Naive thymus-derived CD8-positive, alpha-beta T cell (primary cell): ENCODE measurements at regions not wholly inside any gene's neighbourhood (a gene's known extent, or its start where the extent isn't known, plus 50 kb on each side); places are given as distances from the start of the nearest gene placed in this dataset.

Source experiments
- ATAC-seq, 2 donors: fragments of 150-1000 bp; cut with Tn5 transposase in 1 of 2; sonication (Bioruptor Pico), chemical (Tn5 transposase) in 1 of 2; 1 replicate in 1 of 2; 2 replicates in 1 of 2; pipeline ENCODE4 v1.10.0; 2021; ENCODE audit warnings: mild to moderate bottlenecking in 2 of 2, moderate library complexity in 2 of 2
- POLR2A ChIA-PET: fragments of 350-600 bp; sonication (Branson Sonifier 250); formaldehyde crosslinking; loops from one replicate; lab custom pipeline; 2021; ENCODE audit warnings: antibody characterized with exemption; lab: Charles Lee
- DNase-seq, 10 donors: peaks; one replicate each; pipeline versions ENCODE4 v3.0.0 to v3.0.0-alpha.2; 2020 to 2022
- H3K27ac Mint-ChIP-seq, 10 donors: one replicate each; pipeline ENCODE4 v1.8.0; 2020 to 2022; ENCODE audit warnings: mild to moderate bottlenecking in 10 of 10, mixed read lengths in 10 of 10, moderate library complexity in 4 of 10, inconsistent platforms in 1 of 10
- H3K27me3 Mint-ChIP-seq, 5 donors: one replicate each; pipeline ENCODE4 v1.8.0; 2021 to 2022; ENCODE audit warnings: mixed read lengths in 5 of 5
- H3K36me3 Mint-ChIP-seq, 3 donors: one replicate each; pipeline ENCODE4 v1.8.0; 2020 to 2022; ENCODE audit warnings: mixed read lengths in 3 of 3, mild to moderate bottlenecking in 2 of 3, inconsistent platforms in 1 of 3
- H3K4me1 Mint-ChIP-seq, 4 donors: one replicate each; pipeline ENCODE4 v1.8.0; 2021 to 2022; ENCODE audit warnings: mixed read lengths in 4 of 4
- H3K4me3 Mint-ChIP-seq, 10 donors: one replicate each; pipeline ENCODE4 v1.8.0; 2020 to 2022; ENCODE audit warnings: mild to moderate bottlenecking in 10 of 10, mixed read lengths in 10 of 10, moderate library complexity in 6 of 10, inconsistent platforms in 1 of 10
- H3K9me3 Mint-ChIP-seq, 9 donors: one replicate each; pipeline ENCODE4 v1.8.0; 2020 to 2022; ENCODE audit warnings: mixed read lengths in 9 of 9, mild to moderate bottlenecking in 3 of 9, inconsistent platforms in 1 of 9, moderate library complexity in 1 of 9

- no peak for DNase-seq
- no peaks in the 10 kb centered on the region for H3K36me3 Mint-ChIP-seq
- H3K4me1 Mint-ChIP-seq, result no peaks in the 10 kb centered on the region
- H3K27ac Mint-ChIP-seq, result no peak overlapping the region
- POLR2A ChIA-PET, result no interaction called here
- no peak overlapping the region for H3K4me3 Mint-ChIP-seq
- peaks cover 0 to 22% (median 4%) of the 10 kb centered on the region in 9 donors for H3K9me3 Mint-ChIP-seq
- H3K27me3 Mint-ChIP-seq, result peaks cover 1 to 33% (median 11%) of the 10 kb centered on the region in 5 donors
- no peak for ATAC-seq
Observed at GRCh38 chr2:153156743-153157142, 321.8 kb downstream of the RPRM start.

GRCh38 chr2:153152036-153152435, 326.5 kb downstream of the RPRM start:
- DNase-seq, result no peak
- Mint-ChIP-seq H3K36me3 (no peaks in the 10 kb centered on the region), H3K4me1 (no peaks in the 10 kb centered on the region), H3K27ac (no peak overlapping the region), H3K4me3 (no peak overlapping the region), H3K27me3 (peaks cover 1 to 40% (median 9%) of the 10 kb centered on the region in 5 donors), H3K9me3 (peaks cover 0 to 22% (median 4%) of the 10 kb centered on the region in 9 donors)
- POLR2A ChIA-PET, result no interaction called here
- no peak for ATAC-seq

- peaks cover 0 to 4% (median 0%) of the 10 kb centered on the region in 9 donors for H3K9me3 Mint-ChIP-seq
- DNase-seq (no peak), ATAC-seq (no peak)
- no peaks in the 10 kb centered on the region for H3K36me3 Mint-ChIP-seq
- no peaks in the 10 kb centered on the region for H3K4me1 Mint-ChIP-seq
- POLR2A ChIA-PET, result no interaction called here
- H3K27ac Mint-ChIP-seq, result no peak overlapping the region
- H3K27me3 Mint-ChIP-seq, result peaks cover 0 to 10% (median 0%) of the 10 kb centered on the region in 5 donors
- H3K4me3 Mint-ChIP-seq, result no peak overlapping the region
Observed at GRCh38 chr2:153145470-153145978, 333.0 kb downstream of the RPRM start.

- H3K9me3 Mint-ChIP-seq, result peaks cover 0 to 4% (median 0%) of the 10 kb centered on the region in 9 donors
- ATAC-seq, result no peak
- POLR2A ChIA-PET, result no interaction called here
- H3K27me3 Mint-ChIP-seq, result peaks cover 0 to 10% (median 0%) of the 10 kb centered on the region in 5 donors
- no peak overlapping the region for H3K4me3 Mint-ChIP-seq
- H3K36me3 Mint-ChIP-seq, result no peaks in the 10 kb centered on the region
- H3K27ac Mint-ChIP-seq, result no peak overlapping the region
- DNase-seq, result no peak
- no peaks in the 10 kb centered on the region for H3K4me1 Mint-ChIP-seq
Observed at GRCh38 chr2:153143540-153143939, 335.0 kb downstream of the RPRM start.

GRCh38 chr2:153140498-153140897, 338.1 kb downstream of the RPRM start:
- H3K4me1 Mint-ChIP-seq, result no peaks in the 10 kb centered on the region
- H3K4me3 Mint-ChIP-seq, result no peak overlapping the region
- POLR2A ChIA-PET, result no interaction called here
- H3K36me3 Mint-ChIP-seq, result no peaks in the 10 kb centered on the region
- no peak for DNase-seq
- H3K27ac Mint-ChIP-seq, result no peak overlapping the region
- no peak for ATAC-seq
- peaks cover 0 to 9% (median 0%) of the 10 kb centered on the region in 5 donors for H3K27me3 Mint-ChIP-seq
- H3K9me3 Mint-ChIP-seq, result no peaks in the 10 kb centered on the region

GRCh38 chr2:153138651-153139375, 339.7 kb downstream of the RPRM start:
- no peak overlapping the region for H3K27ac Mint-ChIP-seq
- no peak overlapping the region for H3K4me3 Mint-ChIP-seq
- ATAC-seq (no peak), DNase-seq (no peak)
- POLR2A ChIA-PET, result no interaction called here
- peaks cover 0 to 9% (median 0%) of the 10 kb centered on the region in 5 donors for H3K27me3 Mint-ChIP-seq
- no peaks in the 10 kb centered on the region for H3K4me1 Mint-ChIP-seq
- H3K9me3 Mint-ChIP-seq, result no peaks in the 10 kb centered on the region
- no peaks in the 10 kb centered on the region for H3K36me3 Mint-ChIP-seq

- Mint-ChIP-seq H3K4me3 (no peak overlapping the region), H3K27me3 (peaks cover 0 to 4% (median 0%) of the 10 kb centered on the region in 5 donors), H3K4me1 (no peaks in the 10 kb centered on the region), H3K36me3 (no peaks in the 10 kb centered on the region), H3K9me3 (no peaks in the 10 kb centered on the region), H3K27ac (no peak overlapping the region)
- DNase-seq, result no peak
- POLR2A ChIA-PET, result no interaction called here
- ATAC-seq, result no peak
Observed at GRCh38 chr2:153136216-153136615, 342.3 kb downstream of the RPRM start.

- no peak overlapping the region for H3K27ac Mint-ChIP-seq
Observed at GRCh38 chr2:153134725-153135124, 343.8 kb downstream of the RPRM start.

GRCh38 chr2:153133716-153134115, 344.8 kb downstream of the RPRM start:
- POLR2A ChIA-PET, result no interaction called here
- H3K27ac Mint-ChIP-seq, result no peak overlapping the region
- no peaks in the 10 kb centered on the region for H3K4me1 Mint-ChIP-seq
- DNase-seq (no peak), ATAC-seq (no peak)
- H3K4me3 Mint-ChIP-seq, result no peak overlapping the region
- no peaks in the 10 kb centered on the region for H3K36me3 Mint-ChIP-seq
- peaks cover 0 to 4% (median 0%) of the 10 kb centered on the region in 5 donors for H3K27me3 Mint-ChIP-seq
- peaks cover 0 to 4% (median 0%) of the 10 kb centered on the region in 9 donors for H3K9me3 Mint-ChIP-seq

More at GRCh38 chr2:153134725-153135124, 343.8 kb downstream of the RPRM start:
- DNase-seq, result no peak
- peaks cover 0 to 4% (median 0%) of the 10 kb centered on the region in 9 donors for H3K9me3 Mint-ChIP-seq
- ATAC-seq, result no peak
- no peak overlapping the region for H3K4me3 Mint-ChIP-seq
- no peaks in the 10 kb centered on the region for H3K36me3 Mint-ChIP-seq
- POLR2A ChIA-PET, result no interaction called here
- no peaks in the 10 kb centered on the region for H3K4me1 Mint-ChIP-seq
- H3K27me3 Mint-ChIP-seq, result peaks cover 0 to 4% (median 0%) of the 10 kb centered on the region in 5 donors

- peaks cover 0 to 4% (median 2%) of the 10 kb centered on the region in 9 donors for H3K9me3 Mint-ChIP-seq
- POLR2A ChIA-PET, result no interaction called here
- peaks cover 0 to 4% (median 0%) of the 10 kb centered on the region in 5 donors for H3K27me3 Mint-ChIP-seq
- H3K4me3 Mint-ChIP-seq, result no peak overlapping the region
- H3K4me1 Mint-ChIP-seq, result no peaks in the 10 kb centered on the region
- no peaks in the 10 kb centered on the region for H3K36me3 Mint-ChIP-seq
- ATAC-seq (no peak), DNase-seq (no peak)
- no peak overlapping the region for H3K27ac Mint-ChIP-seq
Observed at GRCh38 chr2:153132418-153132817, 346.1 kb downstream of the RPRM start.

GRCh38 chr2:153115141-153115540, 363.4 kb downstream of the RPRM start:
- Mint-ChIP-seq H3K9me3 (peaks cover 0 to 12% (median 0%) of the 10 kb centered on the region in 9 donors), H3K4me1 (no peaks in the 10 kb centered on the region), H3K27ac (no peak overlapping the region), H3K36me3 (no peaks in the 10 kb centered on the region), H3K4me3 (no peak overlapping the region), H3K27me3 (peaks cover 0 to 14% (median 3%) of the 10 kb centered on the region in 5 donors)
- DNase-seq, result no peak
- POLR2A ChIA-PET, result no interaction called here
- no peak for ATAC-seq

- no peak for DNase-seq
Observed at GRCh38 chr2:153110486-153110885, 368.1 kb downstream of the RPRM start.

GRCh38 chr2:153109793-153110192, 368.8 kb downstream of the RPRM start:
- no peak for DNase-seq
- Mint-ChIP-seq H3K9me3 (no peaks in the 10 kb centered on the region), H3K4me1 (peaks cover 0 to 7% (median 4%) of the 10 kb centered on the region in 4 donors), H3K4me3 (no peak overlapping the region), H3K36me3 (no peaks in the 10 kb centered on the region), H3K27me3 (peaks cover 0 to 14% (median 3%) of the 10 kb centered on the region in 5 donors), H3K27ac (no peak overlapping the region)
- POLR2A ChIA-PET, result no interaction called here
- no peak for ATAC-seq

More at GRCh38 chr2:153110486-153110885, 368.1 kb downstream of the RPRM start:
- H3K27ac Mint-ChIP-seq, result no peak overlapping the region
- POLR2A ChIA-PET, result no interaction called here
- no peak overlapping the region for H3K4me3 Mint-ChIP-seq
- H3K4me1 Mint-ChIP-seq, result peaks cover 0 to 7% (median 4%) of the 10 kb centered on the region in 4 donors
- H3K27me3 Mint-ChIP-seq, result peaks cover 0 to 14% (median 3%) of the 10 kb centered on the region in 5 donors
- no peak for ATAC-seq
- H3K36me3 Mint-ChIP-seq, result no peaks in the 10 kb centered on the region
- no peaks in the 10 kb centered on the region for H3K9me3 Mint-ChIP-seq
